ENCODE measurements at regions not wholly inside any gene's neighbourhood (a gene's known extent, or its start where the extent isn't known, plus 50 kb on each side); places are given as distances from the start of the nearest gene placed in this dataset.
A peak's percentile ranks its signal among the peaks of the same experiment; 100 is the strongest.

DNA sequence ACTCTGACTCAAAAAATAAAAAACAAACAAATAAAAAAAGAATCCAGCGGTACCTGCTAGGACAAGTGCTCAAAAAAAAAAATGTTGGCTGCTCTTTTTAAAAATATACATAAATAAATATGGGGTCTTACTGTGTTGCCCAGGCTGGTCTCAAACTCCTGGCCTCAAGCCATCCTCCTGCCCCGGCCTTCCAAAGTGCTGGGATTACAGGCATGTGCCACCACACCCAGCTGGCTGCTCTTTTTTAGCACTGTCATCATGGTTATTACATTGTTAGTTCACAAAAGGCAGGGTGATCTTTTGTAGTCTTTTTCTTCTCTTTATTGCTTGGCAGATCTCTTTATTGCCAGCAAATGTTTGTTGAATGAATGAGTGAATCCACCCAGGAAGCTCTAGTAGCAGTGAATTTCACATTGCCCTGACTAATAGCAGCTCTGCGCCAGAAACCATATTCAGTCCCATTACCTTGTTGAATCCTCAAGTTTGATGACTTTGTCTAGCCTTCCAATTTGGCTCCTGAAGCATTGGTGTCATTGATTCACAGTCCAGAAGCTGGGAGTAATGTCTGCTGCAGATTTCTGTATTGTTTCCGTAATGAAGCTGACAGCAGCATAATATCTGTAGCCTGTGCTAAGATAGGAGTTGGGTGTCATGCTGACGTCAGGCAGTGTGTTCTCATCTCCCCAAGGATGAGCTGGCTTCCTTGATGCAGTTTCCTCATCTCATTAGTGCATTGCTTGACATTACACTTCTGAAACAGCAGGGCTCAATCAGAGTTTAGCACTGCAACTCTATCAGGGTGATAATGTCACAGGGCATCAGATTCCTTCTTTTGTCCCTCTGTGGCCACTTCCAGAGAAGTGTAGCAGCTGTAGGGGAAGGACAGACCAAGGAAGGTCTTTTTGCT, 84.9 kb upstream of the TGM3 start:
- no peak for TF ChIP-seq CTCF (IDR thresholded peaks at IDR 0.05)
- ATAC-seq = peak in 2 of 4 donors; percentile 7 to 51
- no peak for FAIRE-seq
- intact Hi-C loops (cut with DNase I) = no loop called here
- Histone ChIP-seq H3K4me3 (no peak overlapping the region), H3K27me3 (no peaks in the 10 kb centered on the region), H3K4me1 (peaks cover 0 to 3% (median 0%) of the 10 kb centered on the region in 3 donors), H3K36me3 (no peaks in the 10 kb centered on the region), H3K27ac (no peak overlapping the region), H3K9me3 (no peaks in the 10 kb centered on the region)
- 71 to 79% methylated on average over 5 of the region's 5 CpGs for WGBS, 2 donors
- DNase-seq = peak in 1 of 6 donors; percentile 23

DNA sequence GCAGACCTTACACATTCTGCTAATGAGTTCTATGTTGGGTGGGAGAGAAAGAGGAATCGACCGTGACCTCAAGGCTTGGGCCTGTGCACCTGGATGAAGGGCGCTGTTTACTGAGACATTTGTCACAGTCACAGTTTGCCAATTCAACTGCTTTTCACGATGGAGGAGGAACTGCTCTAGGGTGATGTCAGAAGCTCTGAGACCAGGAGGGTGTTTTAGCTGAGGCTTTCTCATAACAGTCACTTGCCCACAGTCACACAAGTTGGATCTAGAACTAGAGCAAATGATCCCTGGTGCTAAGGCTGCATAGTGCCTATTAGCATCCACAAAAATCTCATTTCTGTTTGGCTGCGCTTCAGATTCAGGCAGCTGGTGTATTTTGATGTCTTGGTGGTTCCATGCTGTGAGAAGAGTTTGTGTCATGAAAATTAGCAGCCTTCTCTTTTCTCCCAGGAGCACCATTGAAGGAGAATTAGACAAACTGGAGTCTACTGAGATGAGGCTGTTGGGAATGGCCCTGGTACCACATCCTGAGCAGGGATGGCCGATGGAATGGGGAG, 83.3 kb upstream of the TGM3 start:
- Histone ChIP-seq H3K36me3 (no peaks in the 10 kb centered on the region), H3K27me3 (no peaks in the 10 kb centered on the region), H3K4me1 (peaks cover 0 to 3% (median 0%) of the 10 kb centered on the region in 3 donors), H3K9me3 (no peaks in the 10 kb centered on the region), H3K27ac (no peak overlapping the region), H3K4me3 (no peak overlapping the region)
- DNase-seq = no peak
- 57 to 66% methylated on average over 6 of the region's 6 CpGs for WGBS, 2 donors
- intact Hi-C loops (cut with DNase I) = no loop called here
- TF ChIP-seq CTCF (IDR thresholded peaks at IDR 0.05) = no peak
- no peak for FAIRE-seq
- no peak for ATAC-seq

- Histone ChIP-seq H3K27me3 (no peaks in the 10 kb centered on the region), H3K36me3 (no peaks in the 10 kb centered on the region), H3K4me1 (no peaks in the 10 kb centered on the region), H3K9me3 (no peaks in the 10 kb centered on the region), H3K4me3 (no peak overlapping the region), H3K27ac (no peak overlapping the region)
- ATAC-seq (no peak), FAIRE-seq (no peak), DNase-seq (no peak)
- 72 to 76% methylated on average over 5 of the region's 5 CpGs for WGBS, 2 donors
- intact Hi-C loops (cut with DNase I) = no loop called here
- no peak for TF ChIP-seq CTCF (IDR thresholded peaks at IDR 0.05)
Measured at GRCh38 chr20:2213401-2213800, 82.4 kb upstream of the TGM3 start.

DNA sequence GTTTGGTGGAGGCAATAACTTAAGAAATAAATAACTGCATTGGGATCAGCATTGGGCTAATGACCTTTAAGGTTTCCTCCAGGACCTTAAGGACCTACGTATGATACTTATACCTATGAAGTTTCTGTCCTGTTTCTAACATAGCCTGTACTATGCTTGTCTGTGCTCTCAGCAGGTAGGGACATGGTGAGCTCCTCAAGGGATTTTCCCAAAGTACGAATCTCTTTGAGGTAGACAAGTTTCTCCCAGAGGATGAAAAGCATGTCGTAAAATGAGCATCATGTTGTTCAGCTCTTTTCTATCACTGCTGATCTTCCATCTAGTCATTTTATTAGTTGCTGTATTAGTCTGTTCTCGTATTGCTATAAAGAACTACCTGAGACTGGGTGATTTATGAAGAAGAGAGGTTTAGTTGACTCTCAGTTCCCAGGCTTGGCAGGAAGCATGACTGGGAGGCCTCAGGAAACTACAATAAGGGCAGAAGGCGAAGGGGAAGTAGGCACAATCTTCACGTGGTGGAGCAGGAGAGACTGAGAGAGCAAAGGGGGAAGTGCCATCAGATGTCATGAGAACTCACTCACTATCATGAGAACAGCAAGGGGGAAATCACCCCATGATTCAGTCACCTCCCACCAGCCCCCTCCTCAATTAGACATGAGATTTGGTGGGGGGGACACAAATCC, 77.8 kb upstream of the TGM3 start:
- DNase-seq = peak in 1 of 6 donors; percentile 35

More for the DNA sequence above, 77.8 kb upstream of the TGM3 start:
- 69 to 78% methylated on average over 6 of the region's 6 CpGs for WGBS, 2 donors
- Histone ChIP-seq H3K9me3 (no peaks in the 10 kb centered on the region), H3K36me3 (no peaks in the 10 kb centered on the region), H3K4me3 (no peak overlapping the region), H3K27me3 (no peaks in the 10 kb centered on the region), H3K4me1 (no peaks in the 10 kb centered on the region), H3K27ac (no peak overlapping the region)
- no peak for FAIRE-seq
- TF ChIP-seq CTCF (IDR thresholded peaks at IDR 0.05) = no peak
- intact Hi-C loops (cut with DNase I) = no loop called here
- peak in 2 of 4 donors; percentile 63 to 82 for ATAC-seq

Measured in pancreas (tissue), 10 donors.